OCI-LY3 (cell line): ENCODE measurements at regions not wholly inside any gene's neighbourhood (a gene's known extent, or its start where the extent isn't known, plus 50 kb on each side); places are given as distances from the start of the nearest gene placed in this dataset.

Experiments
- EZH2phosphoT487 ChIP-seq: fragments of 200-600 bp; shearing (Covaris generic); IDR thresholded peaks from 2 replicates; pipeline ENCODE4 v1.6.1; 2018; ENCODE audit warnings: antibody characterized with exemption, mixed run types, low read depth
- TF ChIP-seq, protein P1 (sequence below): fragments of 200-600, 300-600 bp; sonication (generic); IDR thresholded peaks from 2 replicates; pipeline ENCODE4 v1.5.1; 2014; ENCODE audit warnings: antibody characterized with exemption, low read length, low read depth

DNA sequence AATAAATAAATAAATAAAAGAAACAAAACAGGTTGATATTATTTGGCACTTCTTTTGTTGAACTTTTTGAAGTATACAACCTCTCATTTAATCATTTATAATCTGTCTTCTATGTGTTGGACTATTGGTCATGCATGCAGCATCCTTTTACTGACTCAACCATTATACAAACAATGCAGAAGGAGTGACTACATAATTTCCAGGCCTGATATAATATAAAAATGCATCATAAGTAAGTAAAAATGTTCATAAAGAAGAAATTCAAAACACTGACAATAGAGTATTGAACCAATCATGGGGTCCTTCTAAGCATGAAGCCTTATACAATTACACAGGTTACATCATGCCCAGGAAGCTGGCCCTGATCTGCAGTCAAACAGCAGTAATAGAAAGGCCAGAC, 141.5 kb upstream of the FN1 start:
- TF ChIP-seq, protein P1, sequence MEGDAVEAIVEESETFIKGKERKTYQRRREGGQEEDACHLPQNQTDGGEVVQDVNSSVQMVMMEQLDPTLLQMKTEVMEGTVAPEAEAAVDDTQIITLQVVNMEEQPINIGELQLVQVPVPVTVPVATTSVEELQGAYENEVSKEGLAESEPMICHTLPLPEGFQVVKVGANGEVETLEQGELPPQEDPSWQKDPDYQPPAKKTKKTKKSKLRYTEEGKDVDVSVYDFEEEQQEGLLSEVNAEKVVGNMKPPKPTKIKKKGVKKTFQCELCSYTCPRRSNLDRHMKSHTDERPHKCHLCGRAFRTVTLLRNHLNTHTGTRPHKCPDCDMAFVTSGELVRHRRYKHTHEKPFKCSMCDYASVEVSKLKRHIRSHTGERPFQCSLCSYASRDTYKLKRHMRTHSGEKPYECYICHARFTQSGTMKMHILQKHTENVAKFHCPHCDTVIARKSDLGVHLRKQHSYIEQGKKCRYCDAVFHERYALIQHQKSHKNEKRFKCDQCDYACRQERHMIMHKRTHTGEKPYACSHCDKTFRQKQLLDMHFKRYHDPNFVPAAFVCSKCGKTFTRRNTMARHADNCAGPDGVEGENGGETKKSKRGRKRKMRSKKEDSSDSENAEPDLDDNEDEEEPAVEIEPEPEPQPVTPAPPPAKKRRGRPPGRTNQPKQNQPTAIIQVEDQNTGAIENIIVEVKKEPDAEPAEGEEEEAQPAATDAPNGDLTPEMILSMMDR, result no peak
- no peak for TF ChIP-seq EZH2phosphoT487
